ENCODE measurements at regions not wholly inside any gene's neighbourhood (a gene's known extent, or its start where the extent isn't known, plus 50 kb on each side); places are given as distances from the start of the nearest gene placed in this dataset.
"Not testable (repeated sequence)": the region's sequence is repeated elsewhere in the genome, so short reads cannot be mapped to it uniquely, and the experiment has no call there.

- Histone ChIP-seq H3K4me3 (ENCODE audit: low read depth, low read length) (no peak overlapping the region), H3K4me1 (ENCODE audit: control insufficient read depth, insufficient read depth, low read length) (no peaks in the 10 kb centered on the region), H3K9ac (ENCODE audit: low read length) (no peak overlapping the region), H3K27ac (ENCODE audit: low read depth, low read length) (no peak overlapping the region), H3K9me3 (ENCODE audit: control insufficient read depth, insufficient read depth, low read depth, low read length) (peaks cover 14% of the 10 kb centered on the region), H3K27me3 (ENCODE audit: control insufficient read depth, insufficient read depth, low read length) (no peaks in the 10 kb centered on the region), H3K36me3 (ENCODE audit: control insufficient read depth, insufficient read depth, low read length) (no peaks in the 10 kb centered on the region)
Measured at GRCh38 chr9:75810063-75810462, 80.4 kb upstream of the PCSK5 start.

GRCh38 chr9:75811692-75812091 is 78.8 kb upstream of the PCSK5 start:
- no peaks in the 10 kb centered on the region for H3K27me3 ChIP-seq (ENCODE audit: control insufficient read depth, insufficient read depth, low read length)
- no peak overlapping the region for H3K27ac ChIP-seq (ENCODE audit: low read depth, low read length)
- H3K9ac ChIP-seq (ENCODE audit: low read length): no peak overlapping the region
- peaks cover 21% of the 10 kb centered on the region for H3K9me3 ChIP-seq (ENCODE audit: control insufficient read depth, insufficient read depth, low read depth, low read length)
- H3K36me3 ChIP-seq (ENCODE audit: control insufficient read depth, insufficient read depth, low read length): no peaks in the 10 kb centered on the region
- H3K4me3 ChIP-seq (ENCODE audit: low read depth, low read length): no peak overlapping the region
- H3K4me1 ChIP-seq (ENCODE audit: control insufficient read depth, insufficient read depth, low read length): no peaks in the 10 kb centered on the region

DNA sequence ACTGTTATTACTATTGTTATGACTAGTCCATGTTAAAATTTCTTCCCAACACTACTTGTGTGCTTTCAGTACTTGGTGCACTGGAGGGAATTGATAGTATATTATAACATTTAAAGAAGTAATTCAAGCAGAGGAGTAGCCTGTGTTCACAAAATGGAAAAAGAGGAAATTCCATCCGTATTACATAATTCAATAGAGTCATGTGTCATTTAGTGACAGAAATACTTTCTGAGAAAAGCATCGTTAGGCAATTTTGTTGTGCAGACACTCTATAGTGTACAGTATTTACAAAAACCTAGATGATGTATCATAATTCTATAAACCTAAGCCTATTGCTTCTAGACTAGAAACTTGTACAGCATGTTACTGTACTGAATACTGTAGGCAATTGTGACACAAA is 78.3 kb upstream of the PCSK5 start:
- H3K4me3 ChIP-seq (ENCODE audit: low read depth, low read length): no peak overlapping the region
- H3K27me3 ChIP-seq (ENCODE audit: control insufficient read depth, insufficient read depth, low read length): no peaks in the 10 kb centered on the region
- no peak overlapping the region for H3K27ac ChIP-seq (ENCODE audit: low read depth, low read length)
- H3K36me3 ChIP-seq (ENCODE audit: control insufficient read depth, insufficient read depth, low read length): no peaks in the 10 kb centered on the region
- H3K9me3 ChIP-seq (ENCODE audit: control insufficient read depth, insufficient read depth, low read depth, low read length): peaks cover 21% of the 10 kb centered on the region
- no peaks in the 10 kb centered on the region for H3K4me1 ChIP-seq (ENCODE audit: control insufficient read depth, insufficient read depth, low read length)
- H3K9ac ChIP-seq (ENCODE audit: low read length): no peak overlapping the region

GRCh38 chr9:75814667-75815066 is 75.8 kb upstream of the PCSK5 start:
- Histone ChIP-seq H3K9ac (ENCODE audit: low read length) (no peak overlapping the region), H3K27ac (ENCODE audit: low read depth, low read length) (no peak overlapping the region), H3K4me3 (ENCODE audit: low read depth, low read length) (no peak overlapping the region), H3K27me3 (ENCODE audit: control insufficient read depth, insufficient read depth, low read length) (no peaks in the 10 kb centered on the region), H3K4me1 (ENCODE audit: control insufficient read depth, insufficient read depth, low read length) (no peaks in the 10 kb centered on the region), H3K36me3 (ENCODE audit: control insufficient read depth, insufficient read depth, low read length) (no peaks in the 10 kb centered on the region), H3K9me3 (ENCODE audit: control insufficient read depth, insufficient read depth, low read depth, low read length) (peaks cover 21% of the 10 kb centered on the region)

DNA sequence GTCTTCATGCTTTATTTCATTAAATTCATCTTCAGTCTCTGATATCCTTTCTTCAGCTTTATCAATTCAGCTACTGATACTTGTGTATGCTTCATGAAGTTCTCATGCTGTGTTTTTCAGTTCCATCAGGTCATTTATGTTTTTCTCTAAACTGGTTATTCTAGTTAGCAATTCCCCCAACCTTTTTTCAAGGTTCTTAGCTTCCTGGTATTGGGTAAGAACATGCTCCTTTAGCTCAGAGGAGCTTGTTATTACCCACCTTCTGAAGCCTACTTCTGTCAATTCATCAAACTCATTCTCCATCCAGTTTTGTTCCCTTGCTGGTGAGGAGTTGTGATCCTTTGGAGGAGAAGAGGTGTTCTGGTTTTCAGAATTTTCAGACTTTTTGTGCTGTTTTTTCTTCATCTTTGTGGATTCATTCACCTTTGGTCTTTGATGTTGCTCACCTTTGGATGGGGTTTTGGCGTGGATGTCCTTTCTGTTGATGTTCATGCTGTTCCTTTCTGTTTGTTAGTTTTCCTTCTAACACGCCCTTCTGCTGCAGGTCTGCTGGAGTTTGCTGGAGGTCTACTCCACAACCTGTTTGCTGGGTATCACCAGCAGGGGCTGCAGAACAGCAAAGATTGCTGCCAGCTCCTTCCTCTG is 69.9 kb upstream of the PCSK5 start:
- not testable (repeated sequence) for H3K4me3 ChIP-seq (ENCODE audit: low read depth, low read length); H3K27me3 ChIP-seq (ENCODE audit: control insufficient read depth, insufficient read depth, low read length); H3K27ac ChIP-seq (ENCODE audit: low read depth, low read length); H3K9ac ChIP-seq (ENCODE audit: low read length); H3K36me3 ChIP-seq (ENCODE audit: control insufficient read depth, insufficient read depth, low read length); H3K9me3 ChIP-seq (ENCODE audit: control insufficient read depth, insufficient read depth, low read depth, low read length); H3K4me1 ChIP-seq (ENCODE audit: control insufficient read depth, insufficient read depth, low read length)

- Histone ChIP-seq H3K9ac (ENCODE audit: low read length) (no peak overlapping the region), H3K4me3 (ENCODE audit: low read depth, low read length) (no peak overlapping the region), H3K4me1 (ENCODE audit: control insufficient read depth, insufficient read depth, low read length) (no peaks in the 10 kb centered on the region), H3K27me3 (ENCODE audit: control insufficient read depth, insufficient read depth, low read length) (no peaks in the 10 kb centered on the region), H3K36me3 (ENCODE audit: control insufficient read depth, insufficient read depth, low read length) (no peaks in the 10 kb centered on the region), H3K9me3 (ENCODE audit: control insufficient read depth, insufficient read depth, low read depth, low read length) (no peaks in the 10 kb centered on the region), H3K27ac (ENCODE audit: low read depth, low read length) (no peak overlapping the region)
Measured at GRCh38 chr9:75823151-75823550, 67.3 kb upstream of the PCSK5 start.

DNA sequence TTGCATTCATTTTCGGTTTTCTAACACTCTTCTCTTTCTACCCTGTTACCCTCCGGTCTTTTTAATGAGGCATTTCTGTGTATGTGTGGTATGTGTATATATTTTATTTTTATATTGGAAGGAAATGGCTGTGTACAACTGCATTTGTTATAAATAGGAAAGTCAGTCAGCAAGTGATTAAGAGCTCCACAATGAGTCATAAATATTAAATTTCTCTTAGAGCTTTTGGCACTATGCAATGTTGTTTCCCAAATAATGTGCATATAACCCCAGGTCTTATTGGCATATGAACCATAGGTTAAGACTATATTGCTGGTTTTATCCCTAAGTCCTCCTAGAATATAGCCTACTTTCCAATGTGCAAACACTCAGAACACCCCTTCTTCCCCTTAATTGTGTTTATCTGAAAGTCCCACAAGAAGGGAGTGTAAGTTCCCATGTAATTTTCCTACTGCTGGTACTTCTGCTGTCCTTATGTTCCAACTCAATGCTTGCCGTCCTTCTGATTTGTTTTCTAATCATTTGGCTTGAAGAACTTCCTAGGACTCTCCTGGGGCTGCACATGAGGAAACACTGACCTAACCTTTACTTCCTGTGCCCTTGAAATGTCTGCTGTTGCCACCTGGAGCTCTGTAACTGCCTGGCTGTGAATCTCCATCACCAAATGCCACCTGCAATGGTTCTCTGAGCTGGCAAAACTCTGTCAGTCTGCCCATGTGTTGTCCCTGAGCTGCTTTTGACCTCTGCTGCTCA is 65.5 kb upstream of the PCSK5 start:
- H3K27me3 ChIP-seq (ENCODE audit: control insufficient read depth, insufficient read depth, low read length): no peaks in the 10 kb centered on the region
- no peak overlapping the region for H3K27ac ChIP-seq (ENCODE audit: low read depth, low read length)
- no peak overlapping the region for H3K9ac ChIP-seq (ENCODE audit: low read length)
- H3K4me3 ChIP-seq (ENCODE audit: low read depth, low read length): no peak overlapping the region
- H3K4me1 ChIP-seq (ENCODE audit: control insufficient read depth, insufficient read depth, low read length): no peaks in the 10 kb centered on the region
- H3K9me3 ChIP-seq (ENCODE audit: control insufficient read depth, insufficient read depth, low read depth, low read length): no peaks in the 10 kb centered on the region
- H3K36me3 ChIP-seq (ENCODE audit: control insufficient read depth, insufficient read depth, low read length): no peaks in the 10 kb centered on the region

DNA sequence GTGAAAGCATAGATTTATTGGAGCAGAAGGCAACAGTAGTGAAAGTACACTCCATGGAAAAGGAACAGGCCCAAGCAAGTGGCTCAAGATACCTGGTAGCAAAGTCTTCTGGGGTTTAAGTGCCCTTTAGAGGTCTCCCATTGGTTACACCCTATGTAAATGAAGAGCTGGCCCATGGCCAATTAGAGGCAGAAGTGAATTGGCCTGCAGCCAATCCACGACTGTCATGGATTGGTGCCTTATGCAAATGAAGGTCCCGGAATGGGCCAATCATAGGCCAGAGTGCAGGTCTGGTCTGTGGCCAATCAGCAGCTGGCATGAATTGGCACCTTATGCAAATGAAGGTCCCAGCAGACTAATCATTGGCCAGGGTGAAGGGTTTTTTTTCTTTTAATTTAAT is 64.2 kb upstream of the PCSK5 start:
- Histone ChIP-seq H3K9me3 (ENCODE audit: control insufficient read depth, insufficient read depth, low read depth, low read length) (no peaks in the 10 kb centered on the region), H3K9ac (ENCODE audit: low read length) (no peak overlapping the region), H3K4me3 (ENCODE audit: low read depth, low read length) (no peak overlapping the region), H3K4me1 (ENCODE audit: control insufficient read depth, insufficient read depth, low read length) (no peaks in the 10 kb centered on the region), H3K36me3 (ENCODE audit: control insufficient read depth, insufficient read depth, low read length) (no peaks in the 10 kb centered on the region), H3K27me3 (ENCODE audit: control insufficient read depth, insufficient read depth, low read length) (no peaks in the 10 kb centered on the region), H3K27ac (ENCODE audit: low read depth, low read length) (no peak overlapping the region)

GRCh38 chr9:75830303-75830702 is 60.2 kb upstream of the PCSK5 start:
- no peaks in the 10 kb centered on the region for H3K36me3 ChIP-seq (ENCODE audit: control insufficient read depth, insufficient read depth, low read length)
- no peak overlapping the region for H3K9ac ChIP-seq (ENCODE audit: low read length)
- H3K9me3 ChIP-seq (ENCODE audit: control insufficient read depth, insufficient read depth, low read depth, low read length): no peaks in the 10 kb centered on the region
- H3K27me3 ChIP-seq (ENCODE audit: control insufficient read depth, insufficient read depth, low read length): no peaks in the 10 kb centered on the region
- H3K27ac ChIP-seq (ENCODE audit: low read depth, low read length): no peak overlapping the region
- no peak overlapping the region for H3K4me3 ChIP-seq (ENCODE audit: low read depth, low read length)
- no peaks in the 10 kb centered on the region for H3K4me1 ChIP-seq (ENCODE audit: control insufficient read depth, insufficient read depth, low read length)

DNA sequence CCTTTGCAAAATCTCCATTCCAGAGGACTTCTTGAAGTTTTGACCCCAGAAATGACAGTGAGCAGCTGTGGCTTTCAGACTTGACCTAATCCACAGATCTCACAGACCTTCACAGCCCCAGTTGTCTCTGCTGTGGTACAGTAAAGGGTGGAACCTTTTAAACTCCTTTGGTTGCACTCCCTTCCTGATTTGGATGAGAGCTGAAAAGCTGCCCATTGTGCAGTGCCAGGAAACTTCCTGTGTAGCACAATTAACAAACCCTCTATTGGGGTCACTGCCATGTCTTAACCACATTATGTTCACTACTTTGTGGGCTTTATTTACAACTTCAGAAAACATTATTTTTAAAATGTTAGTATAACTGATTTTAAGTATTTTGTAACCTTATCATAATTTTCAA is 56.7 kb upstream of the PCSK5 start:
- Histone ChIP-seq H3K4me1 (ENCODE audit: control insufficient read depth, insufficient read depth, low read length) (no peaks in the 10 kb centered on the region), H3K9ac (ENCODE audit: low read length) (no peak overlapping the region), H3K27me3 (ENCODE audit: control insufficient read depth, insufficient read depth, low read length) (no peaks in the 10 kb centered on the region), H3K9me3 (ENCODE audit: control insufficient read depth, insufficient read depth, low read depth, low read length) (no peaks in the 10 kb centered on the region), H3K27ac (ENCODE audit: low read depth, low read length) (no peak overlapping the region), H3K36me3 (ENCODE audit: control insufficient read depth, insufficient read depth, low read length) (no peaks in the 10 kb centered on the region), H3K4me3 (ENCODE audit: low read depth, low read length) (no peak overlapping the region)

GRCh38 chr9:75834878-75835277 is 55.6 kb upstream of the PCSK5 start:
- Histone ChIP-seq H3K27ac (ENCODE audit: low read depth, low read length) (no peak overlapping the region), H3K4me3 (ENCODE audit: low read depth, low read length) (no peak overlapping the region), H3K27me3 (ENCODE audit: control insufficient read depth, insufficient read depth, low read length) (no peaks in the 10 kb centered on the region), H3K9ac (ENCODE audit: low read length) (no peak overlapping the region), H3K4me1 (ENCODE audit: control insufficient read depth, insufficient read depth, low read length) (no peaks in the 10 kb centered on the region), H3K36me3 (ENCODE audit: control insufficient read depth, insufficient read depth, low read length) (no peaks in the 10 kb centered on the region), H3K9me3 (ENCODE audit: control insufficient read depth, insufficient read depth, low read depth, low read length) (no peaks in the 10 kb centered on the region)
